OCI-LY1 (cell line): ENCODE measurements at regions not wholly inside any gene's neighbourhood (a gene's known extent, or its start where the extent isn't known, plus 50 kb on each side); places are given as distances from the start of the nearest gene placed in this dataset.

Source experiments
- EZH2 ChIP-seq: fragments of 200-600 bp; sonication (generic), shearing (Covaris generic); IDR thresholded peaks from 2 replicates; pipeline ENCODE4 v1.8.0; 2017; ENCODE audit warnings: borderline replicate concordance, mixed run types, mild to moderate bottlenecking, antibody characterized with exemption, low read length, moderate library complexity, mixed read lengths
- TF ChIP-seq, protein P1 (sequence below): fragments of 200-600 bp; sonication (generic), shearing (Covaris generic); IDR thresholded peaks from 2 replicates; pipeline ENCODE4 v1.5.1; 2017; ENCODE audit warnings: mild to moderate bottlenecking, antibody characterized with exemption, low read length, moderate library complexity, mixed read lengths

DNA sequence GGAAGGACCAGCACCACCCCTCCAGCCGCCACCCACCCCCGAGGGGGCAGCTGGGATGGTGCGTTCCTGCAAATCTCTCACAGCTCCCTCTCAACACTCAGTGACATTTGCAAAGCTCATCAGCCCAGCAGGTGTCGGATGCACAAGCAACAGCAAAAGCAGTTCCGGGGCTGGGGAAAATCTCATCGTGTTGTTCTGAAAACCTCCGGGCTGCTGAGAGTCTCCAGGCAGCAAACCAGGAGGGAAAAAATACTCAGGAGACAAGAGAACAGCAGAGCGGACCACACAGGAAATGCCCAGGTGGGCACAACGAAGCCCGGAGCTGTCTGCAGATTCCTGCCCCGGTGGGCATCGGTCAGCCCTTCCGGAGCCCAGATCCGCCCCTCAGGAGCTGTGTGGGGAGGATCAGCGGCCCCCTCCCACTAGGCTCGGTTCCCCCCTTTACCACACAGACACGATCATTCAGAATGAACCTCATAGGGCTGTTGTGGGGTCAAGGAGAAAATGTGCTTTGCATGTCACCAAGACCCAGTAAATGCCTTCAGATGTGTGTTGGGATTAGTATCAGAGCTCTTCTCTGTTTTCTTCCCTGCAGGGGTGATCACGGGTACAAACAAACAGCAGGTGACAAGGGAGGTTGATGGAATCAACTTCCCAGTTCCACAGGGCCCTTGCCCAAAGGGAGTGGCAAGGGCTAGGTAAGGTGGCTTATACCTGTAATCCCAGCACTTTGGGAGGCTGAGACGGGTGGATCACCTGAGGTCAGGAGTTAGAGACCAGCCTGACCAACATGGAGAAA lies 127.0 kb upstream of the TIAM1 start:
- TF ChIP-seq, protein P1, sequence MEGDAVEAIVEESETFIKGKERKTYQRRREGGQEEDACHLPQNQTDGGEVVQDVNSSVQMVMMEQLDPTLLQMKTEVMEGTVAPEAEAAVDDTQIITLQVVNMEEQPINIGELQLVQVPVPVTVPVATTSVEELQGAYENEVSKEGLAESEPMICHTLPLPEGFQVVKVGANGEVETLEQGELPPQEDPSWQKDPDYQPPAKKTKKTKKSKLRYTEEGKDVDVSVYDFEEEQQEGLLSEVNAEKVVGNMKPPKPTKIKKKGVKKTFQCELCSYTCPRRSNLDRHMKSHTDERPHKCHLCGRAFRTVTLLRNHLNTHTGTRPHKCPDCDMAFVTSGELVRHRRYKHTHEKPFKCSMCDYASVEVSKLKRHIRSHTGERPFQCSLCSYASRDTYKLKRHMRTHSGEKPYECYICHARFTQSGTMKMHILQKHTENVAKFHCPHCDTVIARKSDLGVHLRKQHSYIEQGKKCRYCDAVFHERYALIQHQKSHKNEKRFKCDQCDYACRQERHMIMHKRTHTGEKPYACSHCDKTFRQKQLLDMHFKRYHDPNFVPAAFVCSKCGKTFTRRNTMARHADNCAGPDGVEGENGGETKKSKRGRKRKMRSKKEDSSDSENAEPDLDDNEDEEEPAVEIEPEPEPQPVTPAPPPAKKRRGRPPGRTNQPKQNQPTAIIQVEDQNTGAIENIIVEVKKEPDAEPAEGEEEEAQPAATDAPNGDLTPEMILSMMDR, result no peak
- TF ChIP-seq EZH2, result no peak
